NT2/D1 (cell line): ENCODE measurements at regions not wholly inside any gene's neighbourhood (a gene's known extent, or its start where the extent isn't known, plus 50 kb on each side); places are given as distances from the start of the nearest gene placed in this dataset.

Experiments
- SUZ12 ChIP-seq: IDR thresholded peaks from 2 replicates; pipeline ENCODE4 v1.6.1; 2011; ENCODE audit not compliant: insufficient read length, insufficient read depth; ENCODE audit errors: extremely low read depth
- YY1 ChIP-seq: IDR thresholded peaks from 2 replicates; pipeline ENCODE4 v1.6.1; 2011; ENCODE audit not compliant: insufficient read length, insufficient read depth
- ZNF274 ChIP-seq: IDR thresholded peaks from 2 replicates; pipeline ENCODE4 v1.6.1; 2011; ENCODE audit warnings: mild to moderate bottlenecking, low read depth, low read length

- TF ChIP-seq ZNF274 (no peak), YY1 (no peak), SUZ12 (no peak)
Observed at GRCh38 chr14:54216827-54217226, 180.0 kb upstream of the CDKN3 start.
